HG02973 (cell line): ENCODE measurements at regions not wholly inside any gene's neighbourhood (a gene's known extent, or its start where the extent isn't known, plus 50 kb on each side); places are given as distances from the start of the nearest gene placed in this dataset.
"Not testable (repeated sequence)": the region's sequence is repeated elsewhere in the genome, so short reads cannot be mapped to it uniquely, and the experiment has no call there.

Experiments
- ATAC-seq: cut with Tn5 transposase; IDR thresholded peaks from one replicate; pipeline ENCODE4 v1.9.1; 2021; ENCODE audit warnings: moderate library complexity; ENCODE audit not compliant: unreplicated experiment

- no peak for ATAC-seq
These were observed 61.7 kb downstream of the KPNA2 start for GRCh38 chr17:68097161-68097805.

GRCh38 chr17:68099341-68099753 lies 63.8 kb downstream of the KPNA2 start:
- ATAC-seq, result not testable (repeated sequence)

GRCh38 chr17:68100000-68100641 lies 64.6 kb downstream of the KPNA2 start:
- ATAC-seq, result no peak

- ATAC-seq, result no peak
These were observed 65.8 kb downstream of the KPNA2 start for GRCh38 chr17:68101075-68101986.

GRCh38 chr17:68101987-68102314 lies 66.4 kb downstream of the KPNA2 start:
- ATAC-seq, result no peak

- ATAC-seq, result no peak
These were observed 66.8 kb downstream of the KPNA2 start for GRCh38 chr17:68102318-68102758.

GRCh38 chr17:68103148-68103547 lies 67.6 kb downstream of the KPNA2 start:
- no peak for ATAC-seq

GRCh38 chr17:68106085-68106484 lies 70.5 kb downstream of the KPNA2 start:
- no peak for ATAC-seq

GRCh38 chr17:68107373-68107772 lies 71.8 kb downstream of the KPNA2 start:
- no peak for ATAC-seq

GRCh38 chr17:68108313-68109000 lies 72.9 kb downstream of the KPNA2 start:
- no peak for ATAC-seq

- ATAC-seq, result not testable (repeated sequence)
These were observed 73.9 kb downstream of the KPNA2 start for GRCh38 chr17:68109404-68109803.

GRCh38 chr17:68116211-68116610 lies 80.7 kb downstream of the KPNA2 start:
- ATAC-seq, result not testable (repeated sequence)

GRCh38 chr17:68122587-68122986 lies 87.1 kb downstream of the KPNA2 start:
- no peak for ATAC-seq

GRCh38 chr17:68125111-68125870 lies 89.8 kb downstream of the KPNA2 start:
- ATAC-seq, result no peak

- ATAC-seq, result no peak
These were observed 92.4 kb downstream of the KPNA2 start for GRCh38 chr17:68127914-68128313.

GRCh38 chr17:68131456-68131855 lies 95.9 kb downstream of the KPNA2 start:
- no peak for ATAC-seq

- no peak for ATAC-seq
These were observed 98.0 kb downstream of the KPNA2 start for GRCh38 chr17:68133346-68134045.

GRCh38 chr17:68134046-68134637 lies 98.6 kb downstream of the KPNA2 start:
- no peak for ATAC-seq

- ATAC-seq, result no peak
These were observed 99.2 kb downstream of the KPNA2 start for GRCh38 chr17:68134731-68135130.
